GM10248 (cell line): ENCODE measurements at regions not wholly inside any gene's neighbourhood (a gene's known extent, or its start where the extent isn't known, plus 50 kb on each side); places are given as distances from the start of the nearest gene placed in this dataset.

Experiments
- CTCF ChIA-PET: fragments of 300-600 bp; sonication (Branson Sonifier 250); formaldehyde crosslinking; extraction: SDS; loops from one replicate; lab custom pipeline; 2021; ENCODE audit warnings: antibody characterized with exemption; lab: Yijun Ruan, JAX
- POLR2A ChIA-PET: fragments of 350-650 bp; sonication (Branson Sonifier 250); formaldehyde crosslinking; extraction: SDS; loops from one replicate; lab custom pipeline; 2020; ENCODE audit warnings: antibody characterized with exemption; lab: Yijun Ruan, JAX
- DNase-seq: peaks from one replicate; pipeline ENCODE4 v3.0.0; 2012; ENCODE audit errors: extremely low spot score
- TF ChIP-seq, protein P1 (sequence below): IDR thresholded peaks from 2 replicates; pipeline ENCODE4 v1.5.1; 2012; ENCODE audit warnings: mild to moderate bottlenecking, low read depth; ENCODE audit errors: extremely low read depth, missing control alignments, control extremely low read depth

DNA sequence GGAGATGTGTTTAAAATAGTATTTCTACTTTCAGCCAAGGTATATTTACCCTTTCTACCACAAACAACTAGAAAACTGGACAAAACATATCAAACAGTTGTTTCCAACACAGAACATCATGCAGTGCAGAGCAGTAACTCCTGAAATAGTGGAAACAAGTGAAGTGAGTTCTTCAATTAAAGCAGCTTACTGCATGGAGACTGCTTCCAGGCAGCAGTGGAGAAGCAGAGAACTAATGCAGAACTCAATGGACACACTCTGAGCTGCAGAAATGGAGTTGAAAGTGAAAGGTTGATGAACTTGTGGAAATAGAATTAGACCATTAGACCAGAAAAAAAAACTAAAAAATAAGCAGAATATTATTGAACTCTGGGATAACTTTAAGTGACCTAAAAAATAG is 478.9 kb downstream of the CNTN6 start:
- ChIA-PET CTCF (interaction anchor here (0.8 kb wide), 1 partner anchor 9 kb away, joined by 3 read pairs; no protein-coding TSS in a partner anchor), POLR2A (no interaction called here)
- TF ChIP-seq, protein P1, sequence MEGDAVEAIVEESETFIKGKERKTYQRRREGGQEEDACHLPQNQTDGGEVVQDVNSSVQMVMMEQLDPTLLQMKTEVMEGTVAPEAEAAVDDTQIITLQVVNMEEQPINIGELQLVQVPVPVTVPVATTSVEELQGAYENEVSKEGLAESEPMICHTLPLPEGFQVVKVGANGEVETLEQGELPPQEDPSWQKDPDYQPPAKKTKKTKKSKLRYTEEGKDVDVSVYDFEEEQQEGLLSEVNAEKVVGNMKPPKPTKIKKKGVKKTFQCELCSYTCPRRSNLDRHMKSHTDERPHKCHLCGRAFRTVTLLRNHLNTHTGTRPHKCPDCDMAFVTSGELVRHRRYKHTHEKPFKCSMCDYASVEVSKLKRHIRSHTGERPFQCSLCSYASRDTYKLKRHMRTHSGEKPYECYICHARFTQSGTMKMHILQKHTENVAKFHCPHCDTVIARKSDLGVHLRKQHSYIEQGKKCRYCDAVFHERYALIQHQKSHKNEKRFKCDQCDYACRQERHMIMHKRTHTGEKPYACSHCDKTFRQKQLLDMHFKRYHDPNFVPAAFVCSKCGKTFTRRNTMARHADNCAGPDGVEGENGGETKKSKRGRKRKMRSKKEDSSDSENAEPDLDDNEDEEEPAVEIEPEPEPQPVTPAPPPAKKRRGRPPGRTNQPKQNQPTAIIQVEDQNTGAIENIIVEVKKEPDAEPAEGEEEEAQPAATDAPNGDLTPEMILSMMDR, result no peak
- no peak for DNase-seq

DNA sequence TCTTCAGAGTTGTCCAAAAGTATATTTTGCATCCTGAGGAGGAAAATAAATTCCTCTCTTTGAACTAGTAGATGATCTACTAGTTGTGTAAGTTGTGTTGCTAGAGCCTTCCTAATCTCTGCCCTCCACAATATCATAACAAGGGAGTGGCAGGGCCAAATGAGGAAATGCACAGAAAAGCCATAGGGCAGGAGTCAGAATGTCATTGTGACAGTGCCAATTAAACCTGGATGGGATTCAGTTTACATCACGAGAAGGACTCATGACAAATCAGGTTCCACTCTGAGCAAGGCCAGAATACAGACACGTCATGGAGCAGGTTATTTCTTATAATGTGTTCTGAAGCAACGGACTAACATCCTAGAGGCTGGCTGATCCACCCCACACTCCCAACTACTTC is 483.2 kb downstream of the CNTN6 start:
- ChIA-PET CTCF (interaction anchor here (1.5 kb wide), 1 partner anchor 14 kb away, joined by 6 read pairs; no protein-coding TSS in a partner anchor), POLR2A (no interaction called here)
- TF ChIP-seq, protein P1, result no peak
- DNase-seq, result no peak

DNA sequence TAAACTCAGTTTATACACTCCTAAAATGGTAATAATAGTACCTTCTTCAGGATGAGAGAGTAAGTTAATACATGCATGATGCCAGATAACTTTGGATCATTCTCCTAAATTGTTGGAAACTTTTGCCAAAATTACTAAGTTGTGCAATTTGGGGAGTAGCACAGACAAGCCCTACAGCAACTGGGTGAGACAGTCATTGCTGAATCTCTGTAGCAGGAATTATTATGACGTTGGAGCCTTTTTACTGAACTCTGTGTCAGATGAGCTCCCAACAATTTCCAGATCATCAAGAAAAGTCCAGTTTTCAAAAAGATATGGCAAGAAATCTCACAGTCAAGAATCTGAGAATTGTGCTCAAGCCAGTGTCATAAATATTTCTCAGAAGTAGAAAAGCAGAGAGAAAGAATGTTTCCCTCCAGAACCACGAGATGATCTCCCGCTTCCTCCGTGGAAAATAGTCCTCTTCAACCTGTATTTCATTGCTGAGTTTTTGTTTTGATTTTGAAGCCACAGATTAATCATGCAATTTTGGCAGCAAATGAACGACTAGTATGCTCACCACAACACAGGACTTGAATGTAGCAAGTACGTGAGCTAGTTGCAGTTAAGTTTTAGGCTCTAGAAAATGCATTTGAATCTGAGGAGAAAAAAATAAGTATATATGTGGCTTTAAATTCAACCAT is 485.4 kb downstream of the CNTN6 start:
- no peak for DNase-seq
- ChIA-PET CTCF (interaction anchor here (1.6 kb wide), 1 partner anchor 302 kb away, joined by 3 read pairs; no protein-coding TSS in a partner anchor), POLR2A (no interaction called here)
- TF ChIP-seq, protein P1, result no peak

DNA sequence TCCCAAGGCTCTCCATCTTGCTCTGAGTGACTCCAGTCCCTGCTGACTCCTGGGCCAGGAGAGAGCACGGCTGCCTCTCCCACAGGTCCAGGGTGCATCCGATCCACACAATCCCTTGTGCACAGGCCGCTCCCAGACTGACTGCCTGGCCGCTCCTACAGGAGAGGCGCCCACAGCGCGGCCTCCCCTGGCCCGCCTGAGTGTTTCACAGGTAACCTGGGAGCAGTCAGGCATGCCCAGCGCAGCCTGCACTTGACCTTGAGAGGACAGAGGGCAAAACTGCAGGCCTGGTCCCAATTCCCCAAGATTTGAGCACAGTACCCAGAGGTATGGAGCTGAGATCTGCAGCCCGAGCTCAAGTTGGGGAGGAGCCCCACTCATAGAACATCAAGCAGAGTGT is 490.2 kb downstream of the CNTN6 start:
- POLR2A ChIA-PET, result no interaction called here
- CTCF ChIA-PET, result no interaction called here
- DNase-seq, result no peak
- TF ChIP-seq, protein P1, result no peak

DNA sequence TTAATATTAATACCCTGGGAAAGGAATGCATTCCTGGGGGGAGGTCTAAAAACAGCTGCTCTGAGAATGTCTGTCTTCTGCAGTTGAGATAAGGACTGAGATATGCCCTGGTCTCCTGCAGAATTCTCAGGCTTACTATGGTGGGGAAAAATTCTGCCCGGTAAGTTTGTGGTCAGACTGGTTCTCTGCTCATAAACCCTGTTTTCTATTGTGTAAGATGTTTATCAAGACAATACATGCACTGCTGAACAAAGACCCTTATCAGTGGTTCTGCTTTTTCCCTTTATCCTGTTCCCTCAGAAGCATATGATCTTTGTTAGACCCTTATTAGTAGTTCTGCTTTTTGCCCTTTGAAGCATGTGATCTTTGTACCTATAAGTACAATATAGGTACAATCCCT is 494.6 kb downstream of the CNTN6 start:
- ChIA-PET POLR2A (no interaction called here), CTCF (no interaction called here)
- DNase-seq, result no peak
- TF ChIP-seq, protein P1, result no peak

DNA sequence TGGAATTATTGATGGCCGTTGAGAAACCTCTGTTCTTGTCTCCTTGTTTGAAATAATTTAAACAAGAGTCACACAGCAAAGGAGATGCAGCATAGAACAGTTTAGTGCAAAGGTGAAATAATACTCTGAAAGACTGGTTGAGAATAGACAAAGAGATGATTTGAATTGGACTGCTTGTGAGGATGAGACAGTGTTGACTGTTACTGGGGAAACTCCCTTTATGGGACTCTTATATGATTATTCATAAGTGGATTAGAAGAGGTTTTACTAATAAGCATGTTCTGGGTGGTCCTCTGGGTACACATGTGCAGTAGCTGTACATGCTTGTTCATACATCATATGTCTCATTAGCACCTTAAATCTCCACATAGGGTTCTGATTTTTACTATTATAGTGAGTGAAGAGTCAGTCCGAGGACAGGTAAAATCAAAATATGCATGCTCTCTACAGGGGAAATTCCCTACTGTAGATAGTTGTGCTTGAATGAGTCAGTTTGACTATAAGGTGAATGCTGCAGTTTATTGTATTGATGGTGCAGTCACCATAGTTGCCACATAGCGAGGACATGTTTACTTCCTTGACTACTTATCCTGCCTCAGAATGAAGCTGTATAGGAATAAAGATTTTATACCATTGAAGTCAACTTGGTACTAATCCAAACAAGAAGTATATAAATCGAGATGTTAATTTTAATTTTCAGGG is 498.7 kb downstream of the CNTN6 start:
- TF ChIP-seq, protein P1, result no peak
- ChIA-PET CTCF (no interaction called here), POLR2A (no interaction called here)
- DNase-seq, result no peak
